Mucosa of descending colon (tissue), 3 donors: ENCODE measurements at regions not wholly inside any gene's neighbourhood (a gene's known extent, or its start where the extent isn't known, plus 50 kb on each side); places are given as distances from the start of the nearest gene placed in this dataset.

Experiments used
- ATAC-seq: fragments of 200-7000 bp; cut with Tn5 transposase; one replicate; pipeline ENCODE4 v1.9.1; 2020; ENCODE audit warnings: mild to moderate bottlenecking, moderate library complexity
- DNase-seq, 3 donors: peaks; one replicate each; pipeline ENCODE4 v3.0.0-alpha.2; 2020
- H3K36me3 ChIP-seq: fragments of 200-600 bp; one replicate; pipeline ENCODE4 v1.8.0; 2021; ENCODE audit warnings: low read depth, mild to moderate bottlenecking
- H3K4me1 ChIP-seq: fragments of 200-600 bp; one replicate; pipeline ENCODE4 v1.8.0; 2021; ENCODE audit warnings: low read depth, mild to moderate bottlenecking
- H3K4me3 ChIP-seq: fragments of 200-600 bp; one replicate; pipeline ENCODE4 v1.8.0; 2021; ENCODE audit warnings: mild to moderate bottlenecking
- H3K9me3 ChIP-seq: fragments of 200-600 bp; one replicate; pipeline ENCODE4 v1.8.0; 2021; ENCODE audit warnings: mild to moderate bottlenecking
- intact Hi-C, 2 donors: fragments of 100-400 bp; cut with DNase I in 1 of 2; cut with micrococcal nuclease in 1 of 2; formaldehyde crosslinking; loops; one replicate each; pipeline versions ENCODE4 v1.11.0 to v1.11.1; 2022; cut with DNase I, micrococcal nuclease
- TF ChIP-seq, protein P1 (sequence below): fragments of 200-600 bp; IDR thresholded peaks from one replicate; pipeline ENCODE4 v1.8.0; 2022; ENCODE audit warnings: antibody characterized with exemption, mild to moderate bottlenecking
- donor health status: DM: no; HTN: no; CAD: no; lungs with moderate emphysema.
- donor health status: DM: no; HTN: no; CAD: no.
- donor health status: DM: no; HTN: yes; CAD: no.

DNA sequence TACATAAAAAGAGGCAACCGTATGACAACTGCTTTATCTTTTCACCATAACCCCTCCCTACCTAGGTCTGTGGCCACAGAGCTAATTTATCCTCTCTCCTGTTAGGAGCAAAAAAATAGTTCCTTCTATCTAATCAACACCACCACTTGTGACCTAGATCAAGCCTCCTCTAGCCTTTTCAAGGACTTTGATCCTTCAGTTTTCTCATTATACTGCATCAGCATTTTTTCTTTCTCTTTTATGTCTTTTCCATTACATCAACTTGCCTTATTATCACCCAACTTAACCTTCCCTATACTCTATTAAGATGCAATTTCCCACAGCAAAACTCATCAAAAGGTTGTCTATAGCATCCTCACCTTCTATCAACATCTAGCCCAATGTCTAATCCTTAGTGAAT is 211.0 kb downstream of the ANKRD50 start:
- no peak for ATAC-seq
- no peak for DNase-seq

DNA sequence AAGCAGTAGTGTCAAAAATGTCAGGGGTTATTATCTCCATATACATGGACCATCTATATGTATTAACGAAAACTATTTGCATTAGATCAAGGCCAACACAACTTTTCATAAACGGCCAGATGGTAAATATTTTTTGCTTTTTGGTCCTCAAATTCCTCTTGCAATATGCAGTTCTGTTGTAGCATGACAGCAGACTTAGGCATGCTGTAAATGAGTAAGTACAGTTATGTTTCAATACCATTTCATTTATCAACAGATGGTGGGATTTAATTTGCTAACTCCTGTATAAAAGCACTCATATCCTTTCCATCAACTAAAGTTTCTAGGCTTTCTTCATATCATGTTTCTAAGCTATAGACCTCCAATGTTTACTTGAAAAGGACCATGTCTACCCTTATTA is 208.1 kb downstream of the ANKRD50 start:
- Histone ChIP-seq H3K4me1 (no peaks in the 10 kb centered on the region), H3K9me3 (no peaks in the 10 kb centered on the region), H3K36me3 (no peaks in the 10 kb centered on the region), H3K4me3 (no peak overlapping the region)
- ATAC-seq (no peak), DNase-seq (no peak)
- intact Hi-C loops, result no loop called here
- TF ChIP-seq, protein P1, sequence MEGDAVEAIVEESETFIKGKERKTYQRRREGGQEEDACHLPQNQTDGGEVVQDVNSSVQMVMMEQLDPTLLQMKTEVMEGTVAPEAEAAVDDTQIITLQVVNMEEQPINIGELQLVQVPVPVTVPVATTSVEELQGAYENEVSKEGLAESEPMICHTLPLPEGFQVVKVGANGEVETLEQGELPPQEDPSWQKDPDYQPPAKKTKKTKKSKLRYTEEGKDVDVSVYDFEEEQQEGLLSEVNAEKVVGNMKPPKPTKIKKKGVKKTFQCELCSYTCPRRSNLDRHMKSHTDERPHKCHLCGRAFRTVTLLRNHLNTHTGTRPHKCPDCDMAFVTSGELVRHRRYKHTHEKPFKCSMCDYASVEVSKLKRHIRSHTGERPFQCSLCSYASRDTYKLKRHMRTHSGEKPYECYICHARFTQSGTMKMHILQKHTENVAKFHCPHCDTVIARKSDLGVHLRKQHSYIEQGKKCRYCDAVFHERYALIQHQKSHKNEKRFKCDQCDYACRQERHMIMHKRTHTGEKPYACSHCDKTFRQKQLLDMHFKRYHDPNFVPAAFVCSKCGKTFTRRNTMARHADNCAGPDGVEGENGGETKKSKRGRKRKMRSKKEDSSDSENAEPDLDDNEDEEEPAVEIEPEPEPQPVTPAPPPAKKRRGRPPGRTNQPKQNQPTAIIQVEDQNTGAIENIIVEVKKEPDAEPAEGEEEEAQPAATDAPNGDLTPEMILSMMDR, result no peak

More for the DNA sequence above, 211.0 kb downstream of the ANKRD50 start:
- no peak overlapping the region for H3K4me3 ChIP-seq
- H3K4me1 ChIP-seq, result no peaks in the 10 kb centered on the region
- H3K9me3 ChIP-seq, result no peaks in the 10 kb centered on the region
- TF ChIP-seq, protein P1, result no peak
- no peaks in the 10 kb centered on the region for H3K36me3 ChIP-seq
- intact Hi-C loops, result no loop called here

DNA sequence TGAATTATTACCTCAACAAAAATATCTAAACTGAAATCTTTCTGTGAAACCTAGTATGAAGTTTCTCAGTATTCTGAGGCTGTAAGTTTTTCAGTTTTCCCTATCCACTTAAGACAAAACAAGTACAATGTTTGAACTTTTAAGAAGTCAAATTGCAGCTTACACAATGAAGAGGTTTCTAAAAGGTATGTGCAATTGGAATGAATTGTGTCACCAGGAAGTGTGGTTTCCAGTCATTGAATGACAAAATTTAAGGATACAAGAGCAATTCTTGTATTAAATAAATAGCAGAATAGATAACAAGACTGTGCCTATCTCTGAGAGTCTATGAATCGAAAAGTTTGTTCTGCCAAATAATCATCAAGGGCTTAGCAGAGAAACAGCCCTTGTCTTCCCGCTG is 207.3 kb downstream of the ANKRD50 start:
- Histone ChIP-seq H3K4me3 (no peak overlapping the region), H3K9me3 (no peaks in the 10 kb centered on the region), H3K4me1 (no peaks in the 10 kb centered on the region), H3K36me3 (no peaks in the 10 kb centered on the region)
- ATAC-seq (no peak), DNase-seq (no peak)
- TF ChIP-seq, protein P1, result no peak
- intact Hi-C loops, result no loop called here

DNA sequence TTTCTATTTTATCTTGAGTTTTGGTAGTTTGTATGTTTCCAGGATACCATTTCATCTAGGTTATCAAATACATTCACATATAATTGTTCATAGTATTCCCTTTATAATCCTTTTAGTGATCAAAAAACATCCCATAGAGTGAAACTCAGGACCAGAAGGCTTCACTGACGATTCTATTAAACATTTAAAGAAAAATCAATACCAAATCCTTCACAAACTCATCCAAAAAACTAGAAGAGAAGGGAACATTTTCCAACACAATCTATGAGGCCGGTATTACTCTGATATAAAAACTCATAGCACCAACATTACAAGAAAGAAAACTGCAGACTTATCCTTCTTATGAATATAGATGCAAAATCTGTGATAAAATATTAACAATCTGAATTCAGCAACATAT is 203.4 kb downstream of the ANKRD50 start:
- no peaks in the 10 kb centered on the region for H3K36me3 ChIP-seq
- H3K4me1 ChIP-seq, result no peaks in the 10 kb centered on the region
- ATAC-seq, result no peak
- no peak overlapping the region for H3K4me3 ChIP-seq
- no peak for DNase-seq
- intact Hi-C loops, result no loop called here
- H3K9me3 ChIP-seq, result no peaks in the 10 kb centered on the region
- TF ChIP-seq, protein P1, result no peak

DNA sequence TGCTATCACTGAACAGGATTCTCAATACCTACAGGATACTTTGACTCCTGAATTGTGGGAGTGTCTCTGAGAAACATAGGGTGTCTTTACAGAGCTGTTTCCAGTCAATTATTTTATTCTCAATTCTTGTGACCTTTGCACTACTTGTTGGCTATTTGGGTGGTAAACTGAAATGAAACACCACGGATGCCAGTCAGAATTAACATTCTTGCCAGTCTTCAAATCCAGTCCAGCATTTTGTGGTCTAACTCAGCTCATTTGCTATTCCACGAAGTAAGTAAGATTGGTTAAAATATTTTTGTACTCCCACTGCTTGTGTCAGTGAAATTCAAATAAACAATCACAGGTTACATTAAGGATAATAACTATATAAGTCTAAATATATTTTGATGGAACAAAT is 197.9 kb downstream of the ANKRD50 start:
- ATAC-seq, result no peak
- H3K4me3 ChIP-seq, result no peak overlapping the region
- DNase-seq, result no peak

More for the DNA sequence above, 197.9 kb downstream of the ANKRD50 start:
- Histone ChIP-seq H3K9me3 (no peaks in the 10 kb centered on the region), H3K4me1 (no peaks in the 10 kb centered on the region), H3K36me3 (no peaks in the 10 kb centered on the region)
- TF ChIP-seq, protein P1, result no peak
- intact Hi-C loops, result no loop called here
